AG04449 (cell line): ENCODE measurements at regions not wholly inside any gene's neighbourhood (a gene's known extent, or its start where the extent isn't known, plus 50 kb on each side); places are given as distances from the start of the nearest gene placed in this dataset.

ENCODE experiments used
- CTCF ChIA-PET: fragments of 350-600 bp; formaldehyde crosslinking; extraction: SDS; loops from one replicate; lab custom pipeline; 2021; ENCODE audit warnings: antibody characterized with exemption; lab: Yijun Ruan, JAX
- POLR2A ChIA-PET: fragments of 400-600, 350-600 bp; formaldehyde crosslinking; extraction: SDS; loops from one replicate; lab custom pipeline; 2020; ENCODE audit warnings: antibody characterized with exemption, inconsistent platforms; lab: Yijun Ruan, JAX
- DNase-seq: peaks from one replicate; pipeline ENCODE4 v3.0.0-alpha.2; 2010; ENCODE audit warnings: low read depth, low spot score
- H3K4me3 ChIP-seq: 2 replicates; pipeline ENCODE4 v1.5.1; 2011; ENCODE audit warnings: low read depth, mild to moderate bottlenecking, control low read depth, low read length
- CTCF ChIP-seq: IDR thresholded peaks from one replicate; pipeline ENCODE4 v1.5.1; 2011; ENCODE audit warnings: mild to moderate bottlenecking, moderate library complexity, low read length, control low read depth, inconsistent platforms; ENCODE audit not compliant: insufficient read depth; ENCODE audit errors: missing control alignments

- no peak for TF ChIP-seq CTCF
Observed at GRCh38 chr2:41993435-41993925, 54.3 kb upstream of the PKDCC start.

GRCh38 chr2:41994233-41994637, 53.6 kb upstream of the PKDCC start:
- ChIA-PET CTCF (interaction anchor here (1.3 kb wide), 1 partner anchor 123 kb away, joined by 6 read pairs; no protein-coding TSS in a partner anchor), POLR2A (no interaction called here)
- no peak for TF ChIP-seq CTCF
- DNase-seq: peak; percentile 53
- no peak overlapping the region for H3K4me3 ChIP-seq

More at GRCh38 chr2:41993435-41993925, 54.3 kb upstream of the PKDCC start:
- ChIA-PET POLR2A (no interaction called here), CTCF (interaction anchor here (1.3 kb wide), 1 partner anchor 122 kb away, joined by 6 read pairs; no protein-coding TSS in a partner anchor)
- no peak overlapping the region for H3K4me3 ChIP-seq
- DNase-seq: no peak

- CTCF ChIA-PET: interaction anchor here (1.3 kb wide), 1 partner anchor 124 kb away, joined by 6 read pairs; no protein-coding TSS in a partner anchor
- no peak for TF ChIP-seq CTCF
- no peak for DNase-seq
- POLR2A ChIA-PET: no interaction called here
- H3K4me3 ChIP-seq: no peak overlapping the region
Observed at GRCh38 chr2:41994661-41995060, 53.2 kb upstream of the PKDCC start.

GRCh38 chr2:41997561-41997960, 50.3 kb upstream of the PKDCC start:
- DNase-seq: no peak
- TF ChIP-seq CTCF: no peak
- ChIA-PET POLR2A (no interaction called here), CTCF (interaction anchor here (1.5 kb wide), 1 partner anchor 28 kb away, joined by 4 read pairs; no protein-coding TSS in a partner anchor)
- no peak overlapping the region for H3K4me3 ChIP-seq
